Osteocyte (in vitro differentiated cells): ENCODE measurements at regions not wholly inside any gene's neighbourhood (a gene's known extent, or its start where the extent isn't known, plus 50 kb on each side); places are given as distances from the start of the nearest gene placed in this dataset.

ENCODE experiments used
- DNase-seq: peaks from one replicate; pipeline ENCODE4 v3.0.0; 2021; ENCODE audit warnings: mixed read lengths; ENCODE audit not compliant: unreplicated experiment; ENCODE audit errors: extremely low spot score
- H3K27ac Mint-ChIP-seq: one replicate; pipeline ENCODE4 v1.8.0; 2021; ENCODE audit warnings: mild to moderate bottlenecking, mixed read lengths; ENCODE audit not compliant: unreplicated experiment
- H3K27me3 Mint-ChIP-seq: one replicate; pipeline ENCODE4 v1.8.0; 2021; ENCODE audit warnings: mixed read lengths; ENCODE audit not compliant: unreplicated experiment
- H3K36me3 Mint-ChIP-seq: one replicate; pipeline ENCODE4 v1.8.0; 2021; ENCODE audit warnings: mixed read lengths; ENCODE audit not compliant: unreplicated experiment
- H3K4me1 Mint-ChIP-seq: one replicate; pipeline ENCODE4 v1.8.0; 2021; ENCODE audit warnings: mixed read lengths; ENCODE audit not compliant: unreplicated experiment
- H3K4me3 Mint-ChIP-seq: one replicate; pipeline ENCODE4 v1.8.0; 2021; ENCODE audit warnings: mild to moderate bottlenecking, moderate library complexity, mixed read lengths; ENCODE audit not compliant: unreplicated experiment
- H3K9me3 Mint-ChIP-seq: one replicate; pipeline ENCODE4 v1.8.0; 2021; ENCODE audit warnings: mixed read lengths; ENCODE audit not compliant: unreplicated experiment
- TF ChIP-seq, protein P1 (sequence below): fragments of 200-600 bp; sonication (generic); IDR thresholded peaks from 2 replicates; pipeline ENCODE4 v1.5.0; 2021; ENCODE audit warnings: antibody characterized with exemption, mild to moderate bottlenecking, moderate library complexity

DNA sequence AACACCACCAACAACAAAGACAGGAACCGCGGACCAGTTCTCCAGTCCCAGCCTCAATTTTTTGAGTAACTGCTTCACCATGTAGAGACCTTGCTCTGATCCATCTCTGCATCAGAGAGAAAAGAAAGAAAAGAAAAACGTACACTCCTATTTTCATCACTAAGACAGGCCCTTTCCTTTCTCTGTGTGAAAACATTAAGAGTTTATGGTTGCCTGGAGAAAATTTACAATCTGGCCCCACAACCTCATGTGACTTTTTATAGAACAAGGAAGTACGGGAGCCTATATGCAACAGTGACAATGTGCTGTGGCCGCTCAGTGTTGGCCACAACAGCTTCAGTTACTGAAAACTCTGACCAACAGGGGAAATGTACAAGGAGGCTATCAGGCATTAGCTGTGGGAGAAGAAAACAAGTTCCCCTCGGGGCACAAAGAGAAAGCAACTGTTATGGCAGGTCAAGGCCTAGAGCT lies 272.9 kb upstream of the PTGER4 start:
- no peak for DNase-seq
- H3K27me3 Mint-ChIP-seq: no peaks in the 10 kb centered on the region
- no peaks in the 10 kb centered on the region for H3K36me3 Mint-ChIP-seq
- H3K4me1 Mint-ChIP-seq: peaks cover 38% of the 10 kb centered on the region
- no peak overlapping the region for H3K4me3 Mint-ChIP-seq
- H3K27ac Mint-ChIP-seq: no peak overlapping the region
- TF ChIP-seq, protein P1, sequence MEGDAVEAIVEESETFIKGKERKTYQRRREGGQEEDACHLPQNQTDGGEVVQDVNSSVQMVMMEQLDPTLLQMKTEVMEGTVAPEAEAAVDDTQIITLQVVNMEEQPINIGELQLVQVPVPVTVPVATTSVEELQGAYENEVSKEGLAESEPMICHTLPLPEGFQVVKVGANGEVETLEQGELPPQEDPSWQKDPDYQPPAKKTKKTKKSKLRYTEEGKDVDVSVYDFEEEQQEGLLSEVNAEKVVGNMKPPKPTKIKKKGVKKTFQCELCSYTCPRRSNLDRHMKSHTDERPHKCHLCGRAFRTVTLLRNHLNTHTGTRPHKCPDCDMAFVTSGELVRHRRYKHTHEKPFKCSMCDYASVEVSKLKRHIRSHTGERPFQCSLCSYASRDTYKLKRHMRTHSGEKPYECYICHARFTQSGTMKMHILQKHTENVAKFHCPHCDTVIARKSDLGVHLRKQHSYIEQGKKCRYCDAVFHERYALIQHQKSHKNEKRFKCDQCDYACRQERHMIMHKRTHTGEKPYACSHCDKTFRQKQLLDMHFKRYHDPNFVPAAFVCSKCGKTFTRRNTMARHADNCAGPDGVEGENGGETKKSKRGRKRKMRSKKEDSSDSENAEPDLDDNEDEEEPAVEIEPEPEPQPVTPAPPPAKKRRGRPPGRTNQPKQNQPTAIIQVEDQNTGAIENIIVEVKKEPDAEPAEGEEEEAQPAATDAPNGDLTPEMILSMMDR: no peak
- no peaks in the 10 kb centered on the region for H3K9me3 Mint-ChIP-seq

DNA sequence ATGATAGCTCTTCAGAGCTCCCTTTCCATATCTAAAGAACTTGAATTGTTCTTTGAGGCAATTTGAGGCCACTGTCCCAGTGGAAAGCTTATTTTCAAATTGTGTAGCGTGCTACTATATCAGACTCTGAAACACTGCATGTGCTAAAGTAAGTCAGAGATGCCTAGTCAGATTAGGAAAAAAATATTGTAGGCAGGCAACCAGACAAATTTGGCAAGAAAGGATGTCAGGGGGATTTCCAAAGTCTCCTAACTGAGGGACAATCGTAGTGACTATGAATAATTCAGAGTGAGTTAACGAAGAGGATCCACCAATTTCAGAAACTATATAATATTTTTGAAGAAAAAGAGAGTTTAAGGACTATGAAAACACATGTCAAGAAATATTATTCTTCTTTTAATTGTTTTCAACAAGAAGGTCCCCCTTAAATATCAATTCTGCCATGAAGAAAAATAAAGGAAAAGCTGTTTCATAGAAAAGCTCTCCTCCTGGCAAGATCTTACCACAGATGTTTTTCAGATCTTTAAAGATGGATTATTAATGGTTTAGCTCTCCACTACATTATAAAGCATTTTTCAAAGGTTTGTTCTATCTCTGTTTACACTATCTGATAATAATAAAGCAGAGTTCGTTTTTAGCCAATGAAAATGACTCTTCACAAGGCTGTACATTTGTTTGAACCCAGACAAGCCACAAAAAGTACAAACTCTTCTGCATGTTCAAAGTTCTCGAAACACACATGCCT lies 273.5 kb upstream of the PTGER4 start:
- no peaks in the 10 kb centered on the region for H3K36me3 Mint-ChIP-seq
- H3K27ac Mint-ChIP-seq: no peak overlapping the region
- peaks cover 39% of the 10 kb centered on the region for H3K4me1 Mint-ChIP-seq
- no peak overlapping the region for H3K4me3 Mint-ChIP-seq
- DNase-seq: no peak
- H3K27me3 Mint-ChIP-seq: no peaks in the 10 kb centered on the region
- H3K9me3 Mint-ChIP-seq: no peaks in the 10 kb centered on the region
- TF ChIP-seq, protein P1: no peak

DNA sequence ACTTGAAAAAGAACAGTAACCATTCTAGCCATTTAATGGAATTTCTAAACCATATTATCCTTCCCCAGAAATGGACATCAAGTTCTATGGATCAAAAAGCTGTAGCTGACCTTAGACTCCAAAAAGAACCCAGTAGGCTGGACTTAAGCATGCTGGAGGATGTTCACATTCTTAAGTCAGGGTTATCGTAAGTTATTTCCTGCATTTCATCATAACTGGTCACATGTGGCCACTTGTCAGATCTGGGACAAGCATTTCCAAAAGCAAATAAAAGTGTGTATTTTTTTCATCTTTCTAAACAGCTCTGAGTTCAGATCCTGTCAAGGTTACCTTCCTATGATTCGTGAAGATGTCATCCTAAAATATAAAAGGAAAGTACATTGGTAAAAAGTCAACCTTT lies 274.5 kb upstream of the PTGER4 start:
- Mint-ChIP-seq H3K4me3 (no peak overlapping the region), H3K27me3 (no peaks in the 10 kb centered on the region), H3K36me3 (no peaks in the 10 kb centered on the region), H3K4me1 (peaks cover 36% of the 10 kb centered on the region), H3K27ac (no peak overlapping the region), H3K9me3 (no peaks in the 10 kb centered on the region)
- no peak for DNase-seq
- TF ChIP-seq, protein P1: no peak

- TF ChIP-seq, protein P1: no peak
- Mint-ChIP-seq H3K36me3 (no peaks in the 10 kb centered on the region), H3K4me3 (no peak overlapping the region), H3K4me1 (peaks cover 35% of the 10 kb centered on the region), H3K27me3 (no peaks in the 10 kb centered on the region), H3K27ac (no peak overlapping the region), H3K9me3 (no peaks in the 10 kb centered on the region)
- no peak for DNase-seq
Observed at GRCh38 chr5:40404613-40405012, 275.1 kb upstream of the PTGER4 start.

GRCh38 chr5:40402007-40402364 lies 277.7 kb upstream of the PTGER4 start:
- Mint-ChIP-seq H3K27me3 (no peaks in the 10 kb centered on the region), H3K4me1 (peaks cover 39% of the 10 kb centered on the region), H3K36me3 (no peaks in the 10 kb centered on the region), H3K27ac (peak overlapping the region; percentile 73), H3K4me3 (no peak overlapping the region), H3K9me3 (no peaks in the 10 kb centered on the region)
- DNase-seq: no peak
- TF ChIP-seq, protein P1: no peak
